ENCODE measurements at regions not wholly inside any gene's neighbourhood (a gene's known extent, or its start where the extent isn't known, plus 50 kb on each side); places are given as distances from the start of the nearest gene placed in this dataset.
"Not testable (repeated sequence)": the region's sequence is repeated elsewhere in the genome, so short reads cannot be mapped to it uniquely, and the experiment has no call there.

GRCh38 chr4:42761804-42762203 is 104.9 kb upstream of the ATP8A1 start:
- Histone ChIP-seq H3K4me1 (replicated peaks; ENCODE audit: insufficient read depth) (no peaks in the 10 kb centered on the region), H3K79me2 (ENCODE audit: low read depth) (no peaks in the 10 kb centered on the region), H3K27me3 (ENCODE audit: insufficient read depth, low read depth) (0 out of 2 replicates have a peak, but pooled peaks cover 5% of the 10 kb centered on the region), H2AFZ (no peak overlapping the region), H3K4me3 (no peak overlapping the region), H3K27ac (no peak overlapping the region), H3F3A (ENCODE audit: insufficient read depth, low read depth) (no peaks in the 10 kb centered on the region), H4K20me1 (ENCODE audit: insufficient read depth) (no peaks in the 10 kb centered on the region), H3K36me3 (ENCODE audit: low read depth) (no peaks in the 10 kb centered on the region), H3K9me2 (ENCODE audit: insufficient read depth) (no peaks in the 10 kb centered on the region), H3K4me2 (no peak overlapping the region), H3K9me3 (ENCODE audit: insufficient read depth, low read depth) (no peaks in the 10 kb centered on the region)
- intact Hi-C loops (cut with micrococcal nuclease; ENCODE audit: unreplicated experiment), result no loop called here
- ChIA-PET CTCF (no interaction called here), POLR2A (ENCODE audit: unreplicated experiment) (no interaction called here)
- TF ChIP-seq EZH2 (IDR thresholded peaks at IDR 0.05; ENCODE audit: low read depth), result no peak
- no peak for TF ChIP-seq CTCF (conservative IDR thresholded peaks at IDR 0.05)
- no peak for DNase-seq
- no TSS peak for BruUV-seq (replicated peaks)

GRCh38 chr4:42754965-42755364 is 98.1 kb upstream of the ATP8A1 start:
- H3K36me3 ChIP-seq (ENCODE audit: low read depth); H3K4me2 ChIP-seq; H3K79me2 ChIP-seq (ENCODE audit: low read depth); POLR2A ChIA-PET (ENCODE audit: unreplicated experiment); H3K4me3 ChIP-seq; intact Hi-C loops (cut with micrococcal nuclease; ENCODE audit: unreplicated experiment); H3K9me3 ChIP-seq (ENCODE audit: insufficient read depth, low read depth); H3K27me3 ChIP-seq (ENCODE audit: insufficient read depth, low read depth); H2AFZ ChIP-seq; BruUV-seq (replicated peaks); DNase-seq; H3K9me2 ChIP-seq (ENCODE audit: insufficient read depth); H3K27ac ChIP-seq; H4K20me1 ChIP-seq (ENCODE audit: insufficient read depth); H3F3A ChIP-seq (ENCODE audit: insufficient read depth, low read depth); CTCF ChIA-PET; H3K4me1 ChIP-seq (replicated peaks; ENCODE audit: insufficient read depth): not testable (repeated sequence)

GRCh38 chr4:42751587-42751986 is 94.7 kb upstream of the ATP8A1 start:
- Histone ChIP-seq H3F3A (ENCODE audit: insufficient read depth, low read depth) (no peaks in the 10 kb centered on the region), H3K79me2 (ENCODE audit: low read depth) (no peaks in the 10 kb centered on the region), H3K27me3 (ENCODE audit: insufficient read depth, low read depth) (no peaks in the 10 kb centered on the region), H2AFZ (no peak overlapping the region), H3K9me3 (ENCODE audit: insufficient read depth, low read depth) (no peaks in the 10 kb centered on the region), H3K27ac (no peak overlapping the region), H3K9me2 (ENCODE audit: insufficient read depth) (no peaks in the 10 kb centered on the region), H3K4me1 (replicated peaks; ENCODE audit: insufficient read depth) (no peaks in the 10 kb centered on the region), H3K4me3 (no peak overlapping the region), H3K36me3 (ENCODE audit: low read depth) (no peaks in the 10 kb centered on the region), H4K20me1 (ENCODE audit: insufficient read depth) (no peaks in the 10 kb centered on the region), H3K4me2 (no peak overlapping the region)
- intact Hi-C loops (cut with micrococcal nuclease; ENCODE audit: unreplicated experiment), result no loop called here
- POLR2A ChIA-PET (ENCODE audit: unreplicated experiment), result no interaction called here
- CTCF ChIA-PET, result no interaction called here
- no peak for DNase-seq
- BruUV-seq (replicated peaks), result no TSS peak
- TF ChIP-seq EZH2 (IDR thresholded peaks at IDR 0.05; ENCODE audit: low read depth) (no peak), CTCF (conservative IDR thresholded peaks at IDR 0.05) (no peak)

- Histone ChIP-seq H3K36me3 (ENCODE audit: low read depth) (no peaks in the 10 kb centered on the region), H3K4me1 (replicated peaks; ENCODE audit: insufficient read depth) (no peaks in the 10 kb centered on the region), H3K4me3 (no peak overlapping the region), H3K9me3 (ENCODE audit: insufficient read depth, low read depth) (no peaks in the 10 kb centered on the region), H4K20me1 (ENCODE audit: insufficient read depth) (no peaks in the 10 kb centered on the region), H3K9me2 (ENCODE audit: insufficient read depth) (no peaks in the 10 kb centered on the region), H3F3A (ENCODE audit: insufficient read depth, low read depth) (no peaks in the 10 kb centered on the region), H3K27ac (no peak overlapping the region), H3K79me2 (ENCODE audit: low read depth) (no peaks in the 10 kb centered on the region), H3K4me2 (no peak overlapping the region), H3K27me3 (ENCODE audit: insufficient read depth, low read depth) (no peaks in the 10 kb centered on the region), H2AFZ (no peak overlapping the region)
- DNase-seq, result no peak
- POLR2A ChIA-PET (ENCODE audit: unreplicated experiment), result no interaction called here
- intact Hi-C loops (cut with micrococcal nuclease; ENCODE audit: unreplicated experiment), result no loop called here
- no TSS peak for BruUV-seq (replicated peaks)
- CTCF ChIA-PET, result no interaction called here
- TF ChIP-seq EZH2 (IDR thresholded peaks at IDR 0.05; ENCODE audit: low read depth), result no peak
- TF ChIP-seq CTCF (conservative IDR thresholded peaks at IDR 0.05), result no peak
Measured at GRCh38 chr4:42750856-42751255, 94.0 kb upstream of the ATP8A1 start.
